HG02763 (cell line): ENCODE measurements at regions not wholly inside any gene's neighbourhood (a gene's known extent, or its start where the extent isn't known, plus 50 kb on each side); places are given as distances from the start of the nearest gene placed in this dataset.

Experiments used
- ATAC-seq: cut with Tn5 transposase; IDR thresholded peaks from one replicate; pipeline ENCODE4 v1.9.1; 2021; ENCODE audit warnings: mild to moderate bottlenecking, moderate library complexity; ENCODE audit not compliant: unreplicated experiment

- no peak for ATAC-seq
Observed at GRCh38 chr2:146870691-146871090, 974.1 kb upstream of the ACVR2A start.

- ATAC-seq: no peak
Observed at GRCh38 chr2:146869328-146869727, 975.5 kb upstream of the ACVR2A start.

GRCh38 chr2:146868051-146868450 is 976.8 kb upstream of the ACVR2A start:
- ATAC-seq: no peak

- ATAC-seq: no peak
Observed at GRCh38 chr2:146867477-146867986, 977.3 kb upstream of the ACVR2A start.

GRCh38 chr2:146853741-146854444 is 990.9 kb upstream of the ACVR2A start:
- ATAC-seq: no peak

GRCh38 chr2:146852661-146853060 is 992.2 kb upstream of the ACVR2A start:
- ATAC-seq: no peak

- no peak for ATAC-seq
Observed at GRCh38 chr2:146850746-146851145, 994.1 kb upstream of the ACVR2A start.

- ATAC-seq: no peak
Observed at GRCh38 chr2:146847846-146848245, 997.0 kb upstream of the ACVR2A start.

- no peak for ATAC-seq
Observed at GRCh38 chr2:146844226-146844990, 1000.4 kb upstream of the ACVR2A start.

GRCh38 chr2:146837857-146838256 is 1007.0 kb upstream of the ACVR2A start:
- no peak for ATAC-seq

GRCh38 chr2:146826388-146826787 is 1018.4 kb upstream of the ACVR2A start:
- ATAC-seq: no peak

GRCh38 chr2:146821836-146822316 is 1023.0 kb upstream of the ACVR2A start:
- ATAC-seq: no peak

- ATAC-seq: no peak
Observed at GRCh38 chr2:146820672-146821071, 1024.2 kb upstream of the ACVR2A start.

- ATAC-seq: no peak
Observed at GRCh38 chr2:146818122-146818521, 1026.7 kb upstream of the ACVR2A start.

GRCh38 chr2:146817613-146818012 is 1027.2 kb upstream of the ACVR2A start:
- no peak for ATAC-seq

- no peak for ATAC-seq
Observed at GRCh38 chr2:146814971-146815370, 1029.9 kb upstream of the ACVR2A start.

- ATAC-seq: no peak
Observed at GRCh38 chr2:146807568-146808168, 1037.2 kb upstream of the ACVR2A start.

GRCh38 chr2:146806364-146807005 is 1038.3 kb upstream of the ACVR2A start:
- no peak for ATAC-seq

- ATAC-seq: no peak
Observed at GRCh38 chr2:146804288-146804687, 1040.5 kb upstream of the ACVR2A start.

GRCh38 chr2:146801886-146802285 is 1042.9 kb upstream of the ACVR2A start:
- no peak for ATAC-seq

GRCh38 chr2:146786396-146786795 is 1058.4 kb upstream of the ACVR2A start:
- ATAC-seq: no peak
